RWPE2 (cell line): ENCODE measurements at regions not wholly inside any gene's neighbourhood (a gene's known extent, or its start where the extent isn't known, plus 50 kb on each side); places are given as distances from the start of the nearest gene placed in this dataset.

Experiments
- ATAC-seq: fragments of 200-7000 bp; cut with Tn5 transposase; 3 replicates; pipeline ENCODE4 v1.9.1; 2021; ENCODE audit warnings: low read depth
- DNase-seq: peaks from one replicate; pipeline ENCODE4 v3.0.0-alpha.2; 2020; ENCODE audit warnings: low spot score
- H3K27ac ChIP-seq: fragments of 450-650 bp; 2 replicates; pipeline ENCODE4 v1.5.1; 2017; ENCODE audit warnings: mild to moderate bottlenecking; ENCODE audit not compliant: poor library complexity, severe bottlenecking
- H3K27me3 ChIP-seq: fragments of 250-450 bp; sonication (Bioruptor Pico); 2 replicates; pipeline ENCODE4 v1.5.1; 2021; ENCODE audit warnings: mild to moderate bottlenecking, moderate library complexity; ENCODE audit not compliant: insufficient read depth, poor library complexity, severe bottlenecking
- H3K36me3 ChIP-seq: fragments of 250-450 bp; sonication (Bioruptor Pico); 2 replicates; pipeline ENCODE4 v1.5.1; 2020; ENCODE audit warnings: low read depth, mild to moderate bottlenecking, moderate library complexity
- H3K4me1 ChIP-seq: fragments of 250-450 bp; sonication (Bioruptor Pico); 2 replicates; pipeline ENCODE4 v1.5.1; 2021; ENCODE audit warnings: mild to moderate bottlenecking, moderate library complexity; ENCODE audit not compliant: insufficient read depth, poor library complexity, severe bottlenecking
- H3K4me3 ChIP-seq: fragments of 250-450 bp; sonication (Bioruptor Pico); 2 replicates; pipeline ENCODE4 v1.5.1; 2021; ENCODE audit warnings: mild to moderate bottlenecking, moderate library complexity; ENCODE audit not compliant: severe bottlenecking
- H3K9me3 ChIP-seq: fragments of 250-450 bp; sonication (Bioruptor Pico); 2 replicates; pipeline ENCODE4 v1.5.1; 2021; ENCODE audit warnings: mild to moderate bottlenecking, moderate library complexity; ENCODE audit not compliant: severe bottlenecking
- CTCF ChIP-seq: fragments of 450-650 bp; IDR thresholded peaks from one replicate; pipeline ENCODE4 v1.5.1; 2017; ENCODE audit warnings: mild to moderate bottlenecking, moderate library complexity; ENCODE audit not compliant: poor library complexity, severe bottlenecking

DNA sequence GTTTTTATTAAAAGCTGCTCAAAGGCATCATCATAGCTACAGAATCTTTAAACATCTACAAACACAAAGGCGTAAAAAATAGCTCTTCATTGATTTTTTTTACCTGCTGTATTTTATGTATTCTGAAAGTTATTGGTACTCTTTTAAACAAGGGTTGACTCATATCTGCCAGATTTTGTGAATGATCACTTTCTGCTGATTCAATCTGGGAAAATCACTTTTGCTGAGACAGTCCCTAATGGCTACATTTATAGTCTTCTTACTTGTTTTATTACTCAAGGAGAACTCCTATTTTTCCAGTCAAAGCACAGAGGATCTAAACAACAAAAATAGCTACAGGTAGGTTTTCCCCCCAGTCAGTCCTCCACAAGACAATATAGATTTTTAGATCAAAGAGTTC lies 739.0 kb downstream of the CBLN4 start:
- DNase-seq: no peak
- no peaks in the 10 kb centered on the region for H3K9me3 ChIP-seq
- no peaks in the 10 kb centered on the region for H3K36me3 ChIP-seq
- no peak for ATAC-seq
- no peaks in the 10 kb centered on the region for H3K4me1 ChIP-seq
- no peak overlapping the region for H3K27ac ChIP-seq
- H3K27me3 ChIP-seq: peaks cover 13% of the 10 kb centered on the region
- no peak overlapping the region for H3K4me3 ChIP-seq
- TF ChIP-seq CTCF: no peak

- Histone ChIP-seq H3K27ac (no peak overlapping the region), H3K4me1 (peaks cover 3% of the 10 kb centered on the region), H3K36me3 (no peaks in the 10 kb centered on the region), H3K27me3 (peaks cover 18% of the 10 kb centered on the region), H3K4me3 (no peak overlapping the region), H3K9me3 (no peaks in the 10 kb centered on the region)
- DNase-seq (no peak), ATAC-seq (no peak)
- no peak for TF ChIP-seq CTCF
Measured at GRCh38 chr20:55264703-55265239, 740.5 kb downstream of the CBLN4 start.

GRCh38 chr20:55258559-55258958 lies 746.8 kb downstream of the CBLN4 start:
- ATAC-seq (no peak), DNase-seq (no peak)
- Histone ChIP-seq H3K27me3 (peaks cover 8% of the 10 kb centered on the region), H3K4me1 (peaks cover 3% of the 10 kb centered on the region), H3K9me3 (no peaks in the 10 kb centered on the region), H3K4me3 (no peak overlapping the region), H3K36me3 (no peaks in the 10 kb centered on the region), H3K27ac (no peak overlapping the region)
- TF ChIP-seq CTCF: no peak

GRCh38 chr20:55255016-55255415 lies 750.3 kb downstream of the CBLN4 start:
- Histone ChIP-seq H3K27ac (no peak overlapping the region), H3K9me3 (no peaks in the 10 kb centered on the region), H3K4me3 (no peak overlapping the region), H3K36me3 (no peaks in the 10 kb centered on the region), H3K27me3 (no peaks in the 10 kb centered on the region), H3K4me1 (peaks cover 3% of the 10 kb centered on the region)
- ATAC-seq: no peak
- DNase-seq: peak; percentile 70
- TF ChIP-seq CTCF: no peak

DNA sequence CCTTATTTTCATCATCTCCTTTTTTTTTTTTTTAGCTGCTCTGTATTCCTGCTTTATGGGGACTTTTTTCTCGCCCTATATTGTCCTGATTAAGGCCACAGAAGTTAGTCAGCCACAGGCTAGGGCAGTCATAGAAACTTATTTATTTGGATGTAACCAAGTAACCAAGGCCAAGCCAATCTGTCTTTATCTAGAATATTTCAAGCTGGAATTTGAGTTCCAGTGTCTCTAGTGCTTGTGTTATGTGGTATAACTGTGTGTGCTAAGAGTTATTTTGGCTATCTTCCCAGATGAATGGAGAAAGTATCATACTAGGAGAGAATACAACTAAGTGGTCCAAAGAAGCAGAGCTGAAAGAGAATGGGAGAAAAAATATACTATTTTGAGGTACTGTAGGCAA lies 751.5 kb downstream of the CBLN4 start:
- Histone ChIP-seq H3K4me3 (no peak overlapping the region), H3K36me3 (no peaks in the 10 kb centered on the region), H3K27me3 (no peaks in the 10 kb centered on the region), H3K4me1 (no peaks in the 10 kb centered on the region), H3K9me3 (no peaks in the 10 kb centered on the region), H3K27ac (no peak overlapping the region)
- no peak for DNase-seq
- no peak for TF ChIP-seq CTCF
- no peak for ATAC-seq
